ENCODE measurements at regions not wholly inside any gene's neighbourhood (a gene's known extent, or its start where the extent isn't known, plus 50 kb on each side); places are given as distances from the start of the nearest gene placed in this dataset.

GRCh38 chrX:25383196-25383595 is 367.4 kb upstream of the ARX start:
- no peak overlapping the region for H3K4me3 ChIP-seq (ENCODE audit: low read depth, poor library complexity, severe bottlenecking)
- intact Hi-C loops (cut with DNase I; ENCODE audit: low total_unique reads): no loop called here
- 37 to 51% methylated on average over 3 of the region's 3 CpGs for WGBS, 2 donors
- DNase-seq (ENCODE audit: low spot score in 2 of 2): no peak
- TF ChIP-seq POLR2A (IDR thresholded peaks at IDR 0.05): no peak
- no peak for TF ChIP-seq CTCF (IDR thresholded peaks at IDR 0.05)

GRCh38 chrX:25356456-25356855 is 340.7 kb upstream of the ARX start:
- TF ChIP-seq CTCF (IDR thresholded peaks at IDR 0.05): no peak
- no peak for TF ChIP-seq POLR2A (IDR thresholded peaks at IDR 0.05)
- intact Hi-C loops (cut with DNase I; ENCODE audit: low total_unique reads): no loop called here
- no peak overlapping the region for H3K4me3 ChIP-seq (ENCODE audit: low read depth, poor library complexity, severe bottlenecking)
- 24 to 27% methylated on average over 1 of the region's 1 CpG for WGBS, 2 donors
- DNase-seq (ENCODE audit: low spot score in 2 of 2): no peak

GRCh38 chrX:25344161-25344936 is 328.6 kb upstream of the ARX start:
- WGBS, 2 donors: 50 to 55% methylated on average over 7 of the region's 7 CpGs
- no peak for TF ChIP-seq POLR2A (IDR thresholded peaks at IDR 0.05)
- no peak for TF ChIP-seq CTCF (IDR thresholded peaks at IDR 0.05)
- H3K4me3 ChIP-seq (ENCODE audit: low read depth, poor library complexity, severe bottlenecking): no peak overlapping the region
- intact Hi-C loops (cut with DNase I; ENCODE audit: low total_unique reads): no loop called here
- DNase-seq (ENCODE audit: low spot score in 2 of 2): no peak

- DNase-seq (ENCODE audit: low spot score in 2 of 2): no peak
- no peak overlapping the region for H3K4me3 ChIP-seq (ENCODE audit: low read depth, poor library complexity, severe bottlenecking)
- TF ChIP-seq CTCF (IDR thresholded peaks at IDR 0.05) (no peak), POLR2A (IDR thresholded peaks at IDR 0.05) (no peak)
- intact Hi-C loops (cut with DNase I; ENCODE audit: low total_unique reads): no loop called here
- 47 to 50% methylated on average over 1 of the region's 1 CpG for WGBS, 2 donors
These were observed 327.3 kb upstream of the ARX start for GRCh38 chrX:25343060-25343459.

- TF ChIP-seq CTCF (IDR thresholded peaks at IDR 0.05) (no peak), POLR2A (IDR thresholded peaks at IDR 0.05) (no peak)
- DNase-seq (ENCODE audit: low spot score in 2 of 2): no peak
- intact Hi-C loops (cut with DNase I; ENCODE audit: low total_unique reads): no loop called here
- 91 to 97% methylated on average over 4 to 7 of the region's 7 CpGs for WGBS, 2 donors
- no peak overlapping the region for H3K4me3 ChIP-seq (ENCODE audit: low read depth, poor library complexity, severe bottlenecking)
These were observed 322.1 kb upstream of the ARX start for GRCh38 chrX:25337841-25338240.

GRCh38 chrX:25300994-25301393 is 285.2 kb upstream of the ARX start:
- TF ChIP-seq POLR2A (IDR thresholded peaks at IDR 0.05) (no peak), CTCF (IDR thresholded peaks at IDR 0.05) (no peak)
- intact Hi-C loops (cut with DNase I; ENCODE audit: low total_unique reads): no loop called here
- no peak overlapping the region for H3K4me3 ChIP-seq (ENCODE audit: low read depth, poor library complexity, severe bottlenecking)
- 76 to 77% methylated on average over 2 of the region's 2 CpGs for WGBS, 2 donors
- DNase-seq (ENCODE audit: low spot score in 2 of 2): no peak

Measured in lower leg skin (tissue), 4 donors.